HG03159 (cell line): ENCODE measurements at regions not wholly inside any gene's neighbourhood (a gene's known extent, or its start where the extent isn't known, plus 50 kb on each side); places are given as distances from the start of the nearest gene placed in this dataset.
A peak's percentile ranks its signal among the peaks of the same experiment; 100 is the strongest.
"Not testable (repeated sequence)": the region's sequence is repeated elsewhere in the genome, so short reads cannot be mapped to it uniquely, and the experiment has no call there.

ENCODE experiments used
- ATAC-seq: cut with Tn5 transposase; IDR thresholded peaks from one replicate; pipeline ENCODE4 v1.9.1; 2021; ENCODE audit warnings: mild to moderate bottlenecking, moderate library complexity; ENCODE audit not compliant: unreplicated experiment

- ATAC-seq: no peak
Measured at GRCh38 chr11:96447208-96448110, 57.6 kb downstream of the JRKL start.

GRCh38 chr11:96448225-96448624 is 58.4 kb downstream of the JRKL start:
- no peak for ATAC-seq

- ATAC-seq: no peak
Measured at GRCh38 chr11:96456111-96456510, 66.3 kb downstream of the JRKL start.

- no peak for ATAC-seq
Measured at GRCh38 chr11:96459751-96460150, 69.9 kb downstream of the JRKL start.

- no peak for ATAC-seq
Measured at GRCh38 chr11:96461871-96462270, 72.1 kb downstream of the JRKL start.

- peak; percentile 85 for ATAC-seq
Measured at GRCh38 chr11:96464700-96465307, 75.0 kb downstream of the JRKL start.

GRCh38 chr11:96465512-96465911 is 75.7 kb downstream of the JRKL start:
- ATAC-seq: no peak

GRCh38 chr11:96466607-96467006 is 76.8 kb downstream of the JRKL start:
- no peak for ATAC-seq

- no peak for ATAC-seq
Measured at GRCh38 chr11:96469776-96470175, 80.0 kb downstream of the JRKL start.

- ATAC-seq: no peak
Measured at GRCh38 chr11:96470521-96470920, 80.7 kb downstream of the JRKL start.

- peak; percentile 74 for ATAC-seq
Measured at GRCh38 chr11:96472085-96472484, 82.3 kb downstream of the JRKL start.

- no peak for ATAC-seq
Measured at GRCh38 chr11:96474263-96474662, 84.5 kb downstream of the JRKL start.

- no peak for ATAC-seq
Measured at GRCh38 chr11:96481204-96481603, 91.4 kb downstream of the JRKL start.

GRCh38 chr11:96481771-96482170 is 92.0 kb downstream of the JRKL start:
- ATAC-seq: no peak

GRCh38 chr11:96482193-96482592 is 92.4 kb downstream of the JRKL start:
- ATAC-seq: no peak

GRCh38 chr11:96483374-96483955 is 93.7 kb downstream of the JRKL start:
- no peak for ATAC-seq

GRCh38 chr11:96484361-96484760 is 94.5 kb downstream of the JRKL start:
- no peak for ATAC-seq

GRCh38 chr11:96486890-96487611 is 97.2 kb downstream of the JRKL start:
- no peak for ATAC-seq

GRCh38 chr11:96488911-96489310 is 99.1 kb downstream of the JRKL start:
- ATAC-seq: not testable (repeated sequence)

GRCh38 chr11:96500440-96500839 is 110.6 kb downstream of the JRKL start:
- ATAC-seq: no peak

- ATAC-seq: no peak
Measured at GRCh38 chr11:96506041-96506440, 116.2 kb downstream of the JRKL start.
